ENCODE measurements at regions not wholly inside any gene's neighbourhood (a gene's known extent, or its start where the extent isn't known, plus 50 kb on each side); places are given as distances from the start of the nearest gene placed in this dataset.

DNA sequence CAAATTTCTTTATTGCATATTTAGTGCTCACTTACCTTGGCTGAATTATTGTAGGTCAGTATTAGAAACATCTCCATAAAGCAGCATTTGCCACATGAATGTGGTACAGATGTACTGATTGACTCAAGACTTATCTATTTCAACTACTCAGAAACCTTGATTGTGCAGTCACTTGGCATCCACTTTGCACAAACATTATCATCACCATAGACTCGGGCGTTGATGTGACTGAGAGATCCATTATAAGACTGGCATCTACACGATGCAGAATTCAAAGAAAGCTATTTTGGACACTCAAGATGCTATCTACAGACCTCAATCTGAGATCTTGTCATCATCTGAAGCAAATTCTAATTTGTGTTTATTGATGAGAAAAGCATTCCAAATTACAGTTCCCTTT is 102.8 kb upstream of the USP25 start:
- no peaks in the 10 kb centered on the region for H3K9me3 Mint-ChIP-seq
- no peak for DNase-seq (ENCODE audit: low spot score)
- H3K4me3 ChIP-seq: no peak overlapping the region
- no peaks in the 10 kb centered on the region for H3F3A ChIP-seq (replicated peaks; ENCODE audit: low read depth)
- H2AFZ ChIP-seq: no peak overlapping the region
- peaks cover 14% of the 10 kb centered on the region; the same call in 2 of the 3 replicates for H3K4me1 Mint-ChIP-seq
- TF ChIP-seq, protein P1, sequence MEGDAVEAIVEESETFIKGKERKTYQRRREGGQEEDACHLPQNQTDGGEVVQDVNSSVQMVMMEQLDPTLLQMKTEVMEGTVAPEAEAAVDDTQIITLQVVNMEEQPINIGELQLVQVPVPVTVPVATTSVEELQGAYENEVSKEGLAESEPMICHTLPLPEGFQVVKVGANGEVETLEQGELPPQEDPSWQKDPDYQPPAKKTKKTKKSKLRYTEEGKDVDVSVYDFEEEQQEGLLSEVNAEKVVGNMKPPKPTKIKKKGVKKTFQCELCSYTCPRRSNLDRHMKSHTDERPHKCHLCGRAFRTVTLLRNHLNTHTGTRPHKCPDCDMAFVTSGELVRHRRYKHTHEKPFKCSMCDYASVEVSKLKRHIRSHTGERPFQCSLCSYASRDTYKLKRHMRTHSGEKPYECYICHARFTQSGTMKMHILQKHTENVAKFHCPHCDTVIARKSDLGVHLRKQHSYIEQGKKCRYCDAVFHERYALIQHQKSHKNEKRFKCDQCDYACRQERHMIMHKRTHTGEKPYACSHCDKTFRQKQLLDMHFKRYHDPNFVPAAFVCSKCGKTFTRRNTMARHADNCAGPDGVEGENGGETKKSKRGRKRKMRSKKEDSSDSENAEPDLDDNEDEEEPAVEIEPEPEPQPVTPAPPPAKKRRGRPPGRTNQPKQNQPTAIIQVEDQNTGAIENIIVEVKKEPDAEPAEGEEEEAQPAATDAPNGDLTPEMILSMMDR (conservative IDR thresholded peaks at IDR 0.05; ENCODE audit: low read depth in 2 of 2): no peak
- TF ChIP-seq, protein P2, sequence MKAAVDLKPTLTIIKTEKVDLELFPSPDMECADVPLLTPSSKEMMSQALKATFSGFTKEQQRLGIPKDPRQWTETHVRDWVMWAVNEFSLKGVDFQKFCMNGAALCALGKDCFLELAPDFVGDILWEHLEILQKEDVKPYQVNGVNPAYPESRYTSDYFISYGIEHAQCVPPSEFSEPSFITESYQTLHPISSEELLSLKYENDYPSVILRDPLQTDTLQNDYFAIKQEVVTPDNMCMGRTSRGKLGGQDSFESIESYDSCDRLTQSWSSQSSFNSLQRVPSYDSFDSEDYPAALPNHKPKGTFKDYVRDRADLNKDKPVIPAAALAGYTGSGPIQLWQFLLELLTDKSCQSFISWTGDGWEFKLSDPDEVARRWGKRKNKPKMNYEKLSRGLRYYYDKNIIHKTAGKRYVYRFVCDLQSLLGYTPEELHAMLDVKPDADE (IDR thresholded peaks at IDR 0.05): no peak
- no peak for TF ChIP-seq ZNF331 (CRISPR knock-in tag; IDR thresholded peaks at IDR 0.05; ENCODE audit: low read depth)
- TF ChIP-seq POLR2AphosphoS5 (IDR thresholded peaks at IDR 0.05; ENCODE audit: low read depth): no peak
- TF ChIP-seq EZH2 (IDR thresholded peaks at IDR 0.05; ENCODE audit: low read depth, unreplicated experiment): no peak
- TF ChIP-seq, protein P3, sequence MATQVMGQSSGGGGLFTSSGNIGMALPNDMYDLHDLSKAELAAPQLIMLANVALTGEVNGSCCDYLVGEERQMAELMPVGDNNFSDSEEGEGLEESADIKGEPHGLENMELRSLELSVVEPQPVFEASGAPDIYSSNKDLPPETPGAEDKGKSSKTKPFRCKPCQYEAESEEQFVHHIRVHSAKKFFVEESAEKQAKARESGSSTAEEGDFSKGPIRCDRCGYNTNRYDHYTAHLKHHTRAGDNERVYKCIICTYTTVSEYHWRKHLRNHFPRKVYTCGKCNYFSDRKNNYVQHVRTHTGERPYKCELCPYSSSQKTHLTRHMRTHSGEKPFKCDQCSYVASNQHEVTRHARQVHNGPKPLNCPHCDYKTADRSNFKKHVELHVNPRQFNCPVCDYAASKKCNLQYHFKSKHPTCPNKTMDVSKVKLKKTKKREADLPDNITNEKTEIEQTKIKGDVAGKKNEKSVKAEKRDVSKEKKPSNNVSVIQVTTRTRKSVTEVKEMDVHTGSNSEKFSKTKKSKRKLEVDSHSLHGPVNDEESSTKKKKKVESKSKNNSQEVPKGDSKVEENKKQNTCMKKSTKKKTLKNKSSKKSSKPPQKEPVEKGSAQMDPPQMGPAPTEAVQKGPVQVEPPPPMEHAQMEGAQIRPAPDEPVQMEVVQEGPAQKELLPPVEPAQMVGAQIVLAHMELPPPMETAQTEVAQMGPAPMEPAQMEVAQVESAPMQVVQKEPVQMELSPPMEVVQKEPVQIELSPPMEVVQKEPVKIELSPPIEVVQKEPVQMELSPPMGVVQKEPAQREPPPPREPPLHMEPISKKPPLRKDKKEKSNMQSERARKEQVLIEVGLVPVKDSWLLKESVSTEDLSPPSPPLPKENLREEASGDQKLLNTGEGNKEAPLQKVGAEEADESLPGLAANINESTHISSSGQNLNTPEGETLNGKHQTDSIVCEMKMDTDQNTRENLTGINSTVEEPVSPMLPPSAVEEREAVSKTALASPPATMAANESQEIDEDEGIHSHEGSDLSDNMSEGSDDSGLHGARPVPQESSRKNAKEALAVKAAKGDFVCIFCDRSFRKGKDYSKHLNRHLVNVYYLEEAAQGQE (IDR thresholded peaks at IDR 0.05; ENCODE audit: unreplicated experiment): no peak
- no peak for TF ChIP-seq JUNB (IDR thresholded peaks at IDR 0.05; ENCODE audit: unreplicated experiment)
- no peak for TF ChIP-seq STAT1 (IDR thresholded peaks at IDR 0.05; ENCODE audit: unreplicated experiment)
- TF ChIP-seq CREB1 (CRISPR knock-in tag; IDR thresholded peaks at IDR 0.05; ENCODE audit: low read depth): no peak
- no peak for TF ChIP-seq ZNF114 (CRISPR knock-in tag; IDR thresholded peaks at IDR 0.05)
- no peak for TF ChIP-seq NANOG (IDR thresholded peaks at IDR 0.05; ENCODE audit: borderline replicate concordance)
- TF ChIP-seq, protein P4, sequence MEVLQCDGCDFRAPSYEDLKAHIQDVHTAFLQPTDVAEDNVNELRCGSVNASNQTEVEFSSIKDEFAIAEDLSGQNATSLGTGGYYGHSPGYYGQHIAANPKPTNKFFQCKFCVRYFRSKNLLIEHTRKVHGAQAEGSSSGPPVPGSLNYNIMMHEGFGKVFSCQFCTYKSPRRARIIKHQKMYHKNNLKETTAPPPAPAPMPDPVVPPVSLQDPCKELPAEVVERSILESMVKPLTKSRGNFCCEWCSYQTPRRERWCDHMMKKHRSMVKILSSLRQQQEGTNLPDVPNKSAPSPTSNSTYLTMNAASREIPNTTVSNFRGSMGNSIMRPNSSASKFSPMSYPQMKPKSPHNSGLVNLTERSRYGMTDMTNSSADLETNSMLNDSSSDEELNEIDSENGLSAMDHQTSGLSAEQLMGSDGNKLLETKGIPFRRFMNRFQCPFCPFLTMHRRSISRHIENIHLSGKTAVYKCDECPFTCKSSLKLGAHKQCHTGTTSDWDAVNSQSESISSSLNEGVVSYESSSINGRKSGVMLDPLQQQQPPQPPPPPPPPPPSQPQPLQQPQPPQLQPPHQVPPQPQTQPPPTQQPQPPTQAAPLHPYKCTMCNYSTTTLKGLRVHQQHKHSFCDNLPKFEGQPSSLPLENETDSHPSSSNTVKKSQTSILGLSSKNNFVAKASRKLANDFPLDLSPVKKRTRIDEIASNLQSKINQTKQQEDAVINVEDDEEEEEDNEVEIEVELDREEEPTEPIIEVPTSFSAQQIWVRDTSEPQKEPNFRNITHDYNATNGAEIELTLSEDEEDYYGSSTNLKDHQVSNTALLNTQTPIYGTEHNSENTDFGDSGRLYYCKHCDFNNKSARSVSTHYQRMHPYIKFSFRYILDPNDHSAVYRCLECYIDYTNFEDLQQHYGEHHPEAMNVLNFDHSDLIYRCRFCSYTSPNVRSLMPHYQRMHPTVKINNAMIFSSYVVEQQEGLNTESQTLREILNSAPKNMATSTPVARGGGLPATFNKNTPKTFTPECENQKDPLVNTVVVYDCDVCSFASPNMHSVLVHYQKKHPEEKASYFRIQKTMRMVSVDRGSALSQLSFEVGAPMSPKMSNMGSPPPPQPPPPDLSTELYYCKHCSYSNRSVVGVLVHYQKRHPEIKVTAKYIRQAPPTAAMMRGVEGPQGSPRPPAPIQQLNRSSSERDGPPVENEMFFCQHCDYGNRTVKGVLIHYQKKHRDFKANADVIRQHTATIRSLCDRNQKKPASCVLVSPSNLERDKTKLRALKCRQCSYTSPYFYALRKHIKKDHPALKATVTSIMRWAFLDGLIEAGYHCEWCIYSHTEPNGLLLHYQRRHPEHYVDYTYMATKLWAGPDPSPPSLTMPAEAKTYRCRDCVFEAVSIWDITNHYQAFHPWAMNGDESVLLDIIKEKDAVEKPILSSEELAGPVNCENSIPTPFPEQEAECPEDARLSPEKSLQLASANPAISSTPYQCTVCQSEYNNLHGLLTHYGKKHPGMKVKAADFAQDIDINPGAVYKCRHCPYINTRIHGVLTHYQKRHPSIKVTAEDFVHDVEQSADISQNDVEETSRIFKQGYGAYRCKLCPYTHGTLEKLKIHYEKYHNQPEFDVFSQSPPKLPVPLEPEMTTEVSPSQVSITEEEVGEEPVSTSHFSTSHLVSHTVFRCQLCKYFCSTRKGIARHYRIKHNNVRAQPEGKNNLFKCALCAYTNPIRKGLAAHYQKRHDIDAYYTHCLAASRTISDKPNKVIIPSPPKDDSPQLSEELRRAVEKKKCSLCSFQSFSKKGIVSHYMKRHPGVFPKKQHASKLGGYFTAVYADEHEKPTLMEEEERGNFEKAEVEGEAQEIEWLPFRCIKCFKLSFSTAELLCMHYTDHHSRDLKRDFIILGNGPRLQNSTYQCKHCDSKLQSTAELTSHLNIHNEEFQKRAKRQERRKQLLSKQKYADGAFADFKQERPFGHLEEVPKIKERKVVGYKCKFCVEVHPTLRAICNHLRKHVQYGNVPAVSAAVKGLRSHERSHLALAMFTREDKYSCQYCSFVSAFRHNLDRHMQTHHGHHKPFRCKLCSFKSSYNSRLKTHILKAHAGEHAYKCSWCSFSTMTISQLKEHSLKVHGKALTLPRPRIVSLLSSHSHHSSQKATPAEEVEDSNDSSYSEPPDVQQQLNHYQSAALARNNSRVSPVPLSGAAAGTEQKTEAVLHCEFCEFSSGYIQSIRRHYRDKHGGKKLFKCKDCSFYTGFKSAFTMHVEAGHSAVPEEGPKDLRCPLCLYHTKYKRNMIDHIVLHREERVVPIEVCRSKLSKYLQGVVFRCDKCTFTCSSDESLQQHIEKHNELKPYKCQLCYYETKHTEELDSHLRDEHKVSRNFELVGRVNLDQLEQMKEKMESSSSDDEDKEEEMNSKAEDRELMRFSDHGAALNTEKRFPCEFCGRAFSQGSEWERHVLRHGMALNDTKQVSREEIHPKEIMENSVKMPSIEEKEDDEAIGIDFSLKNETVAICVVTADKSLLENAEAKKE (CRISPR knock-in tag; IDR thresholded peaks at IDR 0.05): no peak
- TF ChIP-seq EZH2phosphoT487 (IDR thresholded peaks at IDR 0.05; ENCODE audit: unreplicated experiment): no peak
- H3K27ac ChIP-seq (ENCODE audit: low read depth): no peak overlapping the region
- no peak overlapping the region for H3K4me2 ChIP-seq
- H3K27me3 ChIP-seq (ENCODE audit: insufficient read depth): no peaks in the 10 kb centered on the region
- no peaks in the 10 kb centered on the region for H3K79me2 ChIP-seq (replicated peaks; ENCODE audit: insufficient read depth)
- no peak for ATAC-seq
- H3K36me3 Mint-ChIP-seq (ENCODE audit: low read depth): no peaks in the 10 kb centered on the region
- no peaks in the 10 kb centered on the region for H3K36me3 ChIP-seq (ENCODE audit: insufficient read depth)
- H3K27ac Mint-ChIP-seq: no peak overlapping the region
- H3K4me1 ChIP-seq (ENCODE audit: insufficient read depth): no peaks in the 10 kb centered on the region; the same call in 1 of the 2 replicates
- peaks cover 2% of the 10 kb centered on the region for H3K27me3 Mint-ChIP-seq (ENCODE audit: insufficient read depth, low read depth, poor library complexity)
- no peak overlapping the region for H3K4me3 Mint-ChIP-seq
- no peaks in the 10 kb centered on the region for H4K20me1 ChIP-seq (replicated peaks; ENCODE audit: insufficient read depth)
- no peaks in the 10 kb centered on the region for H3K9me2 ChIP-seq (ENCODE audit: insufficient read depth)

Data from GM23338 (cell line).